ENCODE measurements at regions not wholly inside any gene's neighbourhood (a gene's known extent, or its start where the extent isn't known, plus 50 kb on each side); places are given as distances from the start of the nearest gene placed in this dataset.
A peak's percentile ranks its signal among the peaks of the same experiment; 100 is the strongest.

- H3K27ac ChIP-seq, result no peak overlapping the region
- no peak for TF ChIP-seq CTCF (conservative IDR thresholded peaks at IDR 0.05)
Measured at GRCh38 chr6:85355816-85356215, 94.1 kb upstream of the NT5E start.

GRCh38 chr6:85354761-85355618 lies 94.9 kb upstream of the NT5E start:
- peak; percentile 89 for TF ChIP-seq CTCF (conservative IDR thresholded peaks at IDR 0.05)
- H3K27ac ChIP-seq, result no peak overlapping the region

- no peak overlapping the region for H3K27ac ChIP-seq
- TF ChIP-seq CTCF (conservative IDR thresholded peaks at IDR 0.05), result no peak
Measured at GRCh38 chr6:85353012-85353411, 96.9 kb upstream of the NT5E start.

- no peak for TF ChIP-seq CTCF (conservative IDR thresholded peaks at IDR 0.05)
Measured at GRCh38 chr6:85348643-85349042, 101.2 kb upstream of the NT5E start.

GRCh38 chr6:85347812-85348211 lies 102.1 kb upstream of the NT5E start:
- TF ChIP-seq CTCF (conservative IDR thresholded peaks at IDR 0.05), result no peak
- H3K27ac ChIP-seq, result no peak overlapping the region

More at GRCh38 chr6:85348643-85349042, 101.2 kb upstream of the NT5E start:
- no peak overlapping the region for H3K27ac ChIP-seq

GRCh38 chr6:85346196-85346595 lies 103.7 kb upstream of the NT5E start:
- H3K27ac ChIP-seq, result 0 out of 2 replicates have a peak overlapping the region, but pooled peaks have one; percentile 49
- no peak for TF ChIP-seq CTCF (conservative IDR thresholded peaks at IDR 0.05)

GRCh38 chr6:85344996-85345395 lies 104.9 kb upstream of the NT5E start:
- no peak for TF ChIP-seq CTCF (conservative IDR thresholded peaks at IDR 0.05)
- peak overlapping the region; percentile 49 for H3K27ac ChIP-seq
